Suprapubic skin (tissue), 4 donors: ENCODE measurements at regions not wholly inside any gene's neighbourhood (a gene's known extent, or its start where the extent isn't known, plus 50 kb on each side); places are given as distances from the start of the nearest gene placed in this dataset.

Experiments used
- DNase-seq, 2 donors: peaks; one replicate each; pipeline ENCODE4 v3.0.0-alpha.2; 2019; ENCODE audit warnings: low spot score in 2 of 2
- H3K27ac ChIP-seq: fragments of 200-600 bp; sonication (generic); one replicate; pipeline ENCODE4 v1.5.1; 2019
- H3K27me3 ChIP-seq: fragments of 200-600 bp; sonication (generic); one replicate; pipeline ENCODE4 v1.5.1; 2019
- H3K36me3 ChIP-seq: fragments of 200-600 bp; sonication (generic); one replicate; pipeline ENCODE4 v1.5.1; 2019
- H3K4me1 ChIP-seq: fragments of 200-600 bp; sonication (generic); one replicate; pipeline ENCODE4 v1.5.1; 2019
- H3K4me3 ChIP-seq: fragments of 200-600 bp; sonication (generic); one replicate; pipeline ENCODE4 v1.5.1; 2019; ENCODE audit warnings: mild to moderate bottlenecking
- H3K9me3 ChIP-seq: fragments of 200-600 bp; sonication (generic); one replicate; pipeline ENCODE4 v1.5.1; 2019
- CTCF ChIP-seq, 2 donors: fragments of 200-600 bp in 1 of 2; fragments of 450-650 bp in 1 of 2; sonication (generic) in 1 of 2; IDR thresholded peaks; one replicate each; pipeline ENCODE4 v1.5.1; 2016 to 2019; ENCODE audit warnings: antibody characterized with exemption in 2 of 2, mild to moderate bottlenecking in 1 of 2, moderate library complexity in 1 of 2
- EP300 ChIP-seq: sonication (generic); formaldehyde crosslinking; IDR thresholded peaks from one replicate; pipeline ENCODE4 v1.6.1; 2017; ENCODE audit warnings: antibody characterized with exemption
- POLR2A ChIP-seq, 2 donors: fragments of 450-650 bp; IDR thresholded peaks; one replicate each; pipeline ENCODE4 v1.6.1; 2017; ENCODE audit warnings: antibody characterized with exemption in 2 of 2, mild to moderate bottlenecking in 2 of 2, moderate library complexity in 2 of 2
- POLR2AphosphoS5 ChIP-seq, 3 donors: sonication (generic); formaldehyde crosslinking; IDR thresholded peaks; one replicate each; pipeline ENCODE4 v1.6.1; 2017; ENCODE audit warnings: antibody characterized with exemption in 3 of 3
- WGBS: methylation state at CpG from one replicate; pipeline ENCODE4 v1.1.5; 2018; 5-methylcytosine and 5-hydroxymethylcytosine counted together

GRCh38 chr7:63071396-63071795 is 927.3 kb upstream of the ZNF722 start:
- Histone ChIP-seq H3K36me3 (no peaks in the 10 kb centered on the region), H3K27ac (no peak overlapping the region), H3K9me3 (peaks cover 22% of the 10 kb centered on the region), H3K27me3 (no peaks in the 10 kb centered on the region), H3K4me3 (no peak overlapping the region), H3K4me1 (no peaks in the 10 kb centered on the region)
- TF ChIP-seq CTCF (IDR thresholded peaks at IDR 0.05) (no peak), EP300 (no peak), POLR2A (IDR thresholded peaks at IDR 0.05) (no peak), POLR2AphosphoS5 (IDR thresholded peaks at IDR 0.05) (no peak)
- DNase-seq, result no peak
- 0% methylated on average over 1 of the region's 1 CpG for WGBS

- 40% methylated on average over 3 of the region's 5 CpGs for WGBS
- Histone ChIP-seq H3K36me3 (no peaks in the 10 kb centered on the region), H3K27ac (no peak overlapping the region), H3K27me3 (no peaks in the 10 kb centered on the region), H3K4me3 (no peak overlapping the region), H3K9me3 (peaks cover 22% of the 10 kb centered on the region), H3K4me1 (no peaks in the 10 kb centered on the region)
- TF ChIP-seq CTCF (IDR thresholded peaks at IDR 0.05) (no peak), POLR2A (IDR thresholded peaks at IDR 0.05) (no peak), EP300 (no peak), POLR2AphosphoS5 (IDR thresholded peaks at IDR 0.05) (no peak)
- no peak for DNase-seq
Observed at GRCh38 chr7:63071920-63072319, 926.7 kb upstream of the ZNF722 start.

- Histone ChIP-seq H3K9me3 (peaks cover 18% of the 10 kb centered on the region), H3K27ac (no peak overlapping the region), H3K4me3 (no peak overlapping the region), H3K27me3 (no peaks in the 10 kb centered on the region), H3K36me3 (no peaks in the 10 kb centered on the region), H3K4me1 (no peaks in the 10 kb centered on the region)
- WGBS, result 65% methylated on average over 3 of the region's 5 CpGs
- DNase-seq, result no peak
- TF ChIP-seq CTCF (IDR thresholded peaks at IDR 0.05), result no peak
- TF ChIP-seq EP300, result no peak
- TF ChIP-seq POLR2A (IDR thresholded peaks at IDR 0.05), result no peak
- no peak for TF ChIP-seq POLR2AphosphoS5 (IDR thresholded peaks at IDR 0.05)
Observed at GRCh38 chr7:63072806-63073205, 925.8 kb upstream of the ZNF722 start.

DNA sequence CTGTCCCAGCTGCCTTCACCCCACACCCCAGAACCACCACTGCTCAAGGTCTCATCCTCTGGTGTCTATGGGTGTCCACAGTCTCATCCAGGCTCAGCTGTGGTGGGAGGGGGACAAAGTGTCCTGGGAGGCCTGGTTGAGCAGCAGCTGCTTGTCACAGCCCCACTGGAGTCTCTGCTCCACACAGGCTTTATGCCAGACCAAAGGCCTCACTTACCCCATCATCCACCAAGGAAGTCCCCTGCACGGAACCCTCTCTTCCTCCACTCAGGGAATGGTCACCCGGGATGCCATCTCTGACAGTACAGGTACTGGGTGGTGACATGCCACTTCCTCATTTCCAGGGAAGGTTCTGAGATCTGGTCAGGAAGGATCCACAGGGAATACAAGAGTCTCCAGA is 925.4 kb upstream of the ZNF722 start:
- Histone ChIP-seq H3K9me3 (peaks cover 16% of the 10 kb centered on the region), H3K27me3 (no peaks in the 10 kb centered on the region), H3K36me3 (no peaks in the 10 kb centered on the region), H3K4me3 (no peak overlapping the region), H3K4me1 (no peaks in the 10 kb centered on the region), H3K27ac (no peak overlapping the region)
- no CpG with 5 or more reads among the region's 2 CpGs for WGBS
- no peak for TF ChIP-seq POLR2AphosphoS5 (IDR thresholded peaks at IDR 0.05)
- TF ChIP-seq EP300, result no peak
- no peak for TF ChIP-seq CTCF (IDR thresholded peaks at IDR 0.05)
- no peak for TF ChIP-seq POLR2A (IDR thresholded peaks at IDR 0.05)
- no peak for DNase-seq

- Histone ChIP-seq H3K9me3 (peaks cover 12% of the 10 kb centered on the region), H3K27ac (no peak overlapping the region), H3K27me3 (no peaks in the 10 kb centered on the region), H3K36me3 (no peaks in the 10 kb centered on the region), H3K4me3 (no peak overlapping the region), H3K4me1 (no peaks in the 10 kb centered on the region)
- no peak for TF ChIP-seq POLR2AphosphoS5 (IDR thresholded peaks at IDR 0.05)
- no peak for TF ChIP-seq POLR2A (IDR thresholded peaks at IDR 0.05)
- no peak for TF ChIP-seq EP300
- no peak for TF ChIP-seq CTCF (IDR thresholded peaks at IDR 0.05)
- DNase-seq, result no peak
- WGBS, result no CpG with 5 or more reads among the region's 1 CpG
Observed at GRCh38 chr7:63073736-63074135, 924.9 kb upstream of the ZNF722 start.
